ENCODE measurements at regions not wholly inside any gene's neighbourhood (a gene's known extent, or its start where the extent isn't known, plus 50 kb on each side); places are given as distances from the start of the nearest gene placed in this dataset.

GRCh38 chr3:41137686-41138111 is 61.6 kb upstream of the CTNNB1 start:
- H3K4me3 ChIP-seq (ENCODE audit: low read length), result no peak overlapping the region
- no peak for DNase-seq (ENCODE audit: low read depth)
- TF ChIP-seq, protein P1, sequence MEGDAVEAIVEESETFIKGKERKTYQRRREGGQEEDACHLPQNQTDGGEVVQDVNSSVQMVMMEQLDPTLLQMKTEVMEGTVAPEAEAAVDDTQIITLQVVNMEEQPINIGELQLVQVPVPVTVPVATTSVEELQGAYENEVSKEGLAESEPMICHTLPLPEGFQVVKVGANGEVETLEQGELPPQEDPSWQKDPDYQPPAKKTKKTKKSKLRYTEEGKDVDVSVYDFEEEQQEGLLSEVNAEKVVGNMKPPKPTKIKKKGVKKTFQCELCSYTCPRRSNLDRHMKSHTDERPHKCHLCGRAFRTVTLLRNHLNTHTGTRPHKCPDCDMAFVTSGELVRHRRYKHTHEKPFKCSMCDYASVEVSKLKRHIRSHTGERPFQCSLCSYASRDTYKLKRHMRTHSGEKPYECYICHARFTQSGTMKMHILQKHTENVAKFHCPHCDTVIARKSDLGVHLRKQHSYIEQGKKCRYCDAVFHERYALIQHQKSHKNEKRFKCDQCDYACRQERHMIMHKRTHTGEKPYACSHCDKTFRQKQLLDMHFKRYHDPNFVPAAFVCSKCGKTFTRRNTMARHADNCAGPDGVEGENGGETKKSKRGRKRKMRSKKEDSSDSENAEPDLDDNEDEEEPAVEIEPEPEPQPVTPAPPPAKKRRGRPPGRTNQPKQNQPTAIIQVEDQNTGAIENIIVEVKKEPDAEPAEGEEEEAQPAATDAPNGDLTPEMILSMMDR (conservative IDR thresholded peaks at IDR 0.05; ENCODE audit: low read length), result no peak

DNA sequence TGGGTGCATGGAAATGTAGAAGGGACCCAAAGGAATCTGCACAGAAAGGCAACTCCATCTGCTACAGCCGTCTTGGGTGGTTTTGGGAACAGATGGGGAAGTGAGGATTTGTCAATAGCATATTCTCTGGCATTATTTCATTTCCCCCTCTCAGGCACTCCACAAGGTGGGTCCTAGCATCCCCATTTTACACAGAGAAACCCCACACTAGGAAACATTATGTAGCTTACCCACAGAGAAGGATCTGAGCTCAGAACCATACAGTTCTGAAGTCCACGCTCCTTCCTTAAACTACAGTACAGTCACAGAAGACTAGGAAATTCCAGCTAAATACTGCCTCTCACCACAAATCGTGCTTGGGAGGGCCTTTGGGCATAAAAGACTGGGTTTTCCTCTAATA is 61.2 kb upstream of the CTNNB1 start:
- TF ChIP-seq, protein P1 (conservative IDR thresholded peaks at IDR 0.05; ENCODE audit: low read length), result no peak
- DNase-seq (ENCODE audit: low read depth), result no peak
- no peak overlapping the region for H3K4me3 ChIP-seq (ENCODE audit: low read length)

DNA sequence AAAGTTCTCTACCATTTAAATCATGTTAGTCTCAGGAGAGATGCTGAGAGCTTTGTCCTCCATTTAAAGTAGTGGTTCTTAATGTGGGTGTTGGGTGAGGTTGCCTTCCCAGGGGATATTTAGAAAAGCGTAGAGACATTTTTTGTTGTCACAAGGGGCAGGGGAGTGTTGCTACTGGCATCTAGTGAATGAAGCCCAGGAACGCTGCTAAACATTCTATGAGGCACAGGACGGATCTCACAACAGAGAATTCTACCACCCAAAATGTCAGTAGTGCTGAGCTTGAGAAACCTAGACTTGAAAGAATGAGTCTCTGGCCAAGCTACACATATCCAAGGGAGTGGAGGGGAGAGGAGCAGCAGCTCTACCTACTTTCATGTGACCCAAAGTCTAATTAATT is 60.7 kb upstream of the CTNNB1 start:
- TF ChIP-seq, protein P1 (conservative IDR thresholded peaks at IDR 0.05; ENCODE audit: low read length), result no peak
- H3K4me3 ChIP-seq (ENCODE audit: low read length), result no peak overlapping the region
- no peak for DNase-seq (ENCODE audit: low read depth)

- no peak overlapping the region for H3K4me3 ChIP-seq (ENCODE audit: low read length)
- no peak for DNase-seq (ENCODE audit: low read depth)
- TF ChIP-seq, protein P1 (conservative IDR thresholded peaks at IDR 0.05; ENCODE audit: low read length), result no peak
These were observed 59.1 kb upstream of the CTNNB1 start for GRCh38 chr3:41140242-41140641.

- no peak overlapping the region for H3K4me3 ChIP-seq (ENCODE audit: low read length)
- DNase-seq (ENCODE audit: low read depth), result no peak
- TF ChIP-seq, protein P1 (conservative IDR thresholded peaks at IDR 0.05; ENCODE audit: low read length), result no peak
These were observed 57.7 kb upstream of the CTNNB1 start for GRCh38 chr3:41141433-41142167.

DNA sequence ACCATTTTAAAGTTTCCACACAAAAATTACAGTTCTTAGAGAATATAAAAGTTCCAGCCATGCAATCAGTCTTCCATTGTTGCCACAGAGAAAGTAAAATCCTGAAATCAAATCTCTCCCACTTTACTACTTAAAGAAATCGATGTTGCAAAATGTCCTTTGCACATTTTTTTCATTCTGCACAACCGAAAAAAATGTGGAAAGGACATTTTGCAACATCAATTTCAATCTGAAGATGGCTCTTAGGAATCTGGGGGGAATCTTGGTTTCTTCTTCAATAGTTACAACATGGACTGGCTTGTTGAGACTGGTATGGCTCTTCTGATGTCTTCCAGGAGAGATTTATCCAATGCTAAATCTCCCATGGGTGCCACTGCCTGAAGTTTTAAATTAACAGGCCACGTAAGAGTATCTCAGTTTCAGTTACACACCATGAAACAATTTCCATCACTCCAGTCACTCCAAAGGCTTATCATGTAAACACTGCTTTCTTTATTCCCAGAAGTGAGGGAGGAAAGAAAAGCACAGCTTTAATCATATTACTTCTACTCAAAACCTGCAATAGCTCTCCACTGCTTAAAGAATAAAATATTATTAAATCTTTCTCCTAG is 55.8 kb upstream of the CTNNB1 start:
- DNase-seq (ENCODE audit: low read depth), result peak; percentile 23
- TF ChIP-seq, protein P1 (conservative IDR thresholded peaks at IDR 0.05; ENCODE audit: low read length), result no peak
- no peak overlapping the region for H3K4me3 ChIP-seq (ENCODE audit: low read length)

DNA sequence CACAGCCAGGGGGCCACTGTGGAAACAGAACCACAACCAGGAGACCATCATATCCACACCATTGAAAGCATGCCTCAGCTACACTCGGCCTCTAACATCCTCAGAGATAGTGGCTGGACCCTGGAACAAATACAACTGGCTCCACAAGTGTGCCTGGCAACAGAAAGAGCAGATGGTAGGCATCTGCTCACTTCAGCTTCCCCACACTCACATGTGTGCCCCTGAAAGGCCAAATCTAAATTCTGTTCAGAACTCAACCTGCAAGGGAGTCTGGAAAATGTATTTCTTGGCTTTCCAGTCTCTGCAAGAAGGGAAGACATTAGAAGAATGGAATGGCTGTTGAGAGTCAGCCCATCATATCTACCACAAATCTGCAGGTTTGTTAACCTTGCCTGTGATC is 54.7 kb upstream of the CTNNB1 start:
- TF ChIP-seq, protein P1 (conservative IDR thresholded peaks at IDR 0.05; ENCODE audit: low read length), result no peak

More for the DNA sequence above, 54.7 kb upstream of the CTNNB1 start:
- no peak for DNase-seq (ENCODE audit: low read depth)
- H3K4me3 ChIP-seq (ENCODE audit: low read length), result no peak overlapping the region

Data from AG10803 (cell line).